SU-DHL-6 (cell line): ENCODE measurements at regions not wholly inside any gene's neighbourhood (a gene's known extent, or its start where the extent isn't known, plus 50 kb on each side); places are given as distances from the start of the nearest gene placed in this dataset.

ENCODE experiments used
- CTCF ChIP-seq: fragments of 200-600 bp; sonication (generic); IDR thresholded peaks from one replicate; pipeline ENCODE4 v1.5.1; 2017; ENCODE audit warnings: antibody characterized with exemption, mild to moderate bottlenecking, low read length, moderate library complexity; ENCODE audit not compliant: insufficient read depth, poor library complexity, severe bottlenecking
- EZH2phosphoT487 ChIP-seq: fragments of 200-600 bp; sonication (generic), shearing (Covaris generic); conservative IDR thresholded peaks from 2 replicates; pipeline ENCODE4 v1.6.1; 2018; ENCODE audit warnings: mild to moderate bottlenecking, antibody characterized with exemption, low read length, moderate library complexity, mixed read lengths

GRCh38 chr6:156598071-156598854 is 178.9 kb upstream of the ARID1B start:
- TF ChIP-seq CTCF = no peak
- TF ChIP-seq EZH2phosphoT487 = no peak
